B cell (primary cell): ENCODE measurements at regions not wholly inside any gene's neighbourhood (a gene's known extent, or its start where the extent isn't known, plus 50 kb on each side); places are given as distances from the start of the nearest gene placed in this dataset.

Source experiments
- ATAC-seq: fragments of 200-7000 bp; cut with Tn5 transposase; one replicate; pipeline ENCODE4 v1.10.0; 2021; ENCODE audit warnings: low read depth, mild to moderate bottlenecking, moderate number of reproducible peaks, moderate library complexity
- CTCF ChIA-PET: fragments of 350-600 bp; sonication (Branson Sonifier 250); formaldehyde crosslinking; loops from one replicate; lab custom pipeline; 2021; ENCODE audit warnings: antibody characterized with exemption, inconsistent platforms; lab: Charles Lee
- POLR2A ChIA-PET: fragments of 350-600 bp; sonication (Branson Sonifier 250); formaldehyde crosslinking; loops from one replicate; lab custom pipeline; 2021; ENCODE audit warnings: antibody characterized with exemption; lab: Charles Lee
- DNase-seq: peaks from one replicate; pipeline ENCODE4 v3.0.0; 2013
- H2AFZ ChIP-seq: 2 replicates; pipeline ENCODE4 v1.6.1; 2012; ENCODE audit warnings: mild to moderate bottlenecking, low read depth, low read length; ENCODE audit not compliant: insufficient read depth, poor library complexity, severe bottlenecking
- H3K27ac ChIP-seq, 2 donors: 1 replicate in 1 of 2; 2 replicates in 1 of 2; pipeline ENCODE4 v1.5.1; 2012 to 2013; ENCODE audit warnings: low read length in 2 of 2, mild to moderate bottlenecking in 2 of 2, moderate library complexity in 1 of 2
- H3K27me3 ChIP-seq, 4 experiments: fragments of 200-600 bp in 1 of 4; sonication (generic) in 1 of 4; replicated peaks in 1 of 4; 1 replicate in 2 of 4; 2 replicates in 2 of 4; pipeline versions ENCODE4 v1.6.1 to v1.7.0; 2013 to 2016; ENCODE audit warnings: low read length in 3 of 4, mild to moderate bottlenecking in 2 of 4, mixed read lengths in 1 of 4, moderate library complexity in 1 of 4; ENCODE audit not compliant: insufficient read depth in 4 of 4, control insufficient read depth in 3 of 4; ENCODE audit errors: control extremely low read depth in 1 of 4
- H3K36me3 ChIP-seq, 2 experiments: replicated peaks in 1 of 2; 1 replicate in 1 of 2; 2 replicates in 1 of 2; pipeline versions ENCODE4 v1.6.1 to v1.7.1; 2013; ENCODE audit warnings: low read length in 1 of 2; ENCODE audit not compliant: insufficient read depth in 2 of 2, control insufficient read depth in 1 of 2; ENCODE audit errors: control extremely low read depth in 1 of 2, extremely low read depth in 1 of 2
- H3K4me1 ChIP-seq, 2 donors: fragments of 200-600 bp in 1 of 2; sonication (generic) in 1 of 2; 1 replicate in 1 of 2; 2 replicates in 1 of 2; pipeline versions ENCODE4 v1.5.1 to v1.6.1; 2013 to 2017; ENCODE audit warnings: low read length in 2 of 2; ENCODE audit not compliant: control insufficient read depth in 2 of 2, insufficient read depth in 2 of 2
- H3K4me2 ChIP-seq: replicated peaks from 2 replicates; pipeline ENCODE3; 2012; ENCODE audit warnings: mild to moderate bottlenecking, low read depth, low read length; ENCODE audit not compliant: poor library complexity, severe bottlenecking
- H3K4me3 ChIP-seq, 5 experiments: fragments of 200-600 bp in 1 of 5; sonication (generic) in 1 of 5; 1 replicate in 3 of 5; 2 replicates in 2 of 5; pipeline versions ENCODE4 v1.5.1 to v1.7.0; 2011 to 2016; ENCODE audit warnings: low read length in 4 of 5, mild to moderate bottlenecking in 4 of 5, low read depth in 2 of 5, control low read depth in 1 of 5, moderate library complexity in 1 of 5; ENCODE audit not compliant: insufficient read depth in 1 of 5; ENCODE audit errors: control extremely low read depth in 1 of 5, extremely low read depth in 1 of 5
- H3K79me2 ChIP-seq: fragments of 200-600 bp; sonication (generic); one replicate; pipeline ENCODE4 v1.6.0; 2016; ENCODE audit warnings: low read length; ENCODE audit not compliant: control insufficient read depth, insufficient read depth
- H3K9ac ChIP-seq: fragments of 200-600 bp; sonication (generic); 2 replicates; pipeline ENCODE4 v1.6.1; 2017; ENCODE audit warnings: mild to moderate bottlenecking, low read length, moderate library complexity
- H3K9me3 ChIP-seq, 3 donors: one replicate each; pipeline versions ENCODE4 v1.6.1 to v1.7.1; 2013; ENCODE audit warnings: low read length in 2 of 3; ENCODE audit not compliant: control insufficient read depth in 2 of 3, insufficient read depth in 1 of 3; ENCODE audit errors: control extremely low read depth in 1 of 3
- H4K20me1 ChIP-seq: 2 replicates; pipeline ENCODE4 v1.6.0; 2012; ENCODE audit warnings: mild to moderate bottlenecking, low read length; ENCODE audit not compliant: insufficient read depth, control insufficient read depth, poor library complexity, severe bottlenecking
- H3K27ac Mint-ChIP-seq: one replicate; pipeline ENCODE4 v1.8.0; 2021; ENCODE audit warnings: mixed read lengths
- H3K27me3 Mint-ChIP-seq: one replicate; pipeline ENCODE4 v1.8.0; 2021; ENCODE audit warnings: mixed read lengths
- H3K4me1 Mint-ChIP-seq: one replicate; pipeline ENCODE4 v1.8.0; 2021; ENCODE audit warnings: mixed read lengths
- H3K4me3 Mint-ChIP-seq: one replicate; pipeline ENCODE4 v1.8.0; 2021; ENCODE audit warnings: mixed read lengths
- H3K9me3 Mint-ChIP-seq: one replicate; pipeline ENCODE4 v1.8.0; 2022; ENCODE audit warnings: mixed read lengths; ENCODE audit not compliant: insufficient read depth
- CTCF ChIP-seq: fragments of 200-600 bp; IDR thresholded peaks from one replicate; pipeline ENCODE4 v1.8.0; 2022; ENCODE audit warnings: antibody characterized with exemption, mild to moderate bottlenecking
- EZH2 ChIP-seq: IDR thresholded peaks from 2 replicates; pipeline ENCODE4 v1.6.1; 2012; ENCODE audit warnings: borderline replicate concordance, low read depth, mild to moderate bottlenecking, moderate library complexity, low read length; ENCODE audit not compliant: insufficient read depth, poor library complexity, severe bottlenecking
- WGBS: methylation state at CpG from one replicate; pipeline ENCODE4 v1.1.5; 2013; ENCODE audit warnings: missing lambda C conversion rate; ENCODE audit not compliant: insufficient coverage; 5-methylcytosine and 5-hydroxymethylcytosine counted together
- intact Hi-C: fragments of 100-400 bp; cut with micrococcal nuclease; formaldehyde crosslinking; loops from one replicate; pipeline ENCODE4 v1.10.0; 2022

- ChIA-PET POLR2A (no interaction called here), CTCF (no interaction called here)
- Histone ChIP-seq H3K9ac (no peak overlapping the region), H3K9me3 (no peaks in the 10 kb centered on the region), H2AFZ (no peak overlapping the region), H4K20me1 (no peaks in the 10 kb centered on the region), H3K4me2 (no peak overlapping the region), H3K4me1 (no peaks in the 10 kb centered on the region), H3K27me3 (no peaks in the 10 kb centered on the region), H3K79me2 (no peaks in the 10 kb centered on the region), H3K27ac (no peak overlapping the region), H3K36me3 (no peaks in the 10 kb centered on the region), H3K4me3 (no peak overlapping the region)
- no peak for DNase-seq
- TF ChIP-seq EZH2 (no peak), CTCF (no peak)
- H3K9me3 Mint-ChIP-seq = no peaks in the 10 kb centered on the region
- no peaks in the 10 kb centered on the region for H3K27me3 Mint-ChIP-seq
- no peak for ATAC-seq
- intact Hi-C loops = no loop called here
- H3K4me1 Mint-ChIP-seq = no peaks in the 10 kb centered on the region
- no peak overlapping the region for H3K27ac Mint-ChIP-seq
- WGBS = 93% methylated on average over 3 of the region's 5 CpGs
- no peak overlapping the region for H3K4me3 Mint-ChIP-seq
These were observed 272.1 kb upstream of the CDH6 start for GRCh38 chr5:30921388-30921787.

DNA sequence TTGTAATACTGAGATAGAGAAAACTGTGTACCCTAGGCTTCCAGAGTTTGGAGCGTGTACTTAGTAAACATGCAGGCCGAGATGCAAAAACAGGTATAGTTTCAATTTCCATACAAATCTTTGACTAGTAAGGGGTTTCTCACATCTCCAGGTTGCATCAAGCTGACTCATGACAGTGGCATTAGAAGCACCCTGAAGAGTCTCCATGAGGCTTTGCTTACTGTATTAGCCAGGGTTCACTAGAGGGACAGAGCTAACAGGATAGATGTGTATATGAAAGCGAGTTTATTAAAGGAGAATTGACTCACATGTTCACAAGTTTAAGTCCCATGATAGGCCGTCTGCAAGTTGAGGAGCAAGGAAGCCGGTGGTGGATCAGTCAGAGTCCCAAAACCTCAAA is 275.3 kb upstream of the CDH6 start:
- Histone ChIP-seq H3K9ac (no peak overlapping the region), H3K4me2 (no peak overlapping the region), H3K36me3 (no peaks in the 10 kb centered on the region), H3K79me2 (no peaks in the 10 kb centered on the region), H2AFZ (no peak overlapping the region), H4K20me1 (no peaks in the 10 kb centered on the region), H3K9me3 (peaks cover 0 to 3% (median 0%) of the 10 kb centered on the region in 3 donors), H3K4me1 (no peaks in the 10 kb centered on the region), H3K4me3 (no peak overlapping the region), H3K27me3 (no peaks in the 10 kb centered on the region), H3K27ac (no peak overlapping the region)
- peaks cover 4% of the 10 kb centered on the region for H3K9me3 Mint-ChIP-seq
- DNase-seq (no peak), ATAC-seq (no peak)
- 82% methylated on average over 3 of the region's 5 CpGs for WGBS
- H3K27ac Mint-ChIP-seq = no peak overlapping the region
- H3K4me1 Mint-ChIP-seq = no peaks in the 10 kb centered on the region
- no peaks in the 10 kb centered on the region for H3K27me3 Mint-ChIP-seq
- POLR2A ChIA-PET = no interaction called here
- no peak for TF ChIP-seq EZH2
- no peak for TF ChIP-seq CTCF
- intact Hi-C loops = no loop called here
- H3K4me3 Mint-ChIP-seq = no peak overlapping the region
- CTCF ChIA-PET = no interaction called here
